HL-60 (cell line): ENCODE measurements at regions not wholly inside any gene's neighbourhood (a gene's known extent, or its start where the extent isn't known, plus 50 kb on each side); places are given as distances from the start of the nearest gene placed in this dataset.

Source experiments
- TF ChIP-seq, protein P1 (sequence below): IDR thresholded peaks from one replicate; pipeline ENCODE4 v1.5.1; 2011; ENCODE audit warnings: low read length, control low read depth, inconsistent platforms; ENCODE audit not compliant: insufficient read depth
- TF ChIP-seq, protein P2 (sequence below): IDR thresholded peaks from 2 replicates; pipeline ENCODE4 v1.6.1; 2012; ENCODE audit warnings: low read depth; ENCODE audit not compliant: insufficient replicate concordance

DNA sequence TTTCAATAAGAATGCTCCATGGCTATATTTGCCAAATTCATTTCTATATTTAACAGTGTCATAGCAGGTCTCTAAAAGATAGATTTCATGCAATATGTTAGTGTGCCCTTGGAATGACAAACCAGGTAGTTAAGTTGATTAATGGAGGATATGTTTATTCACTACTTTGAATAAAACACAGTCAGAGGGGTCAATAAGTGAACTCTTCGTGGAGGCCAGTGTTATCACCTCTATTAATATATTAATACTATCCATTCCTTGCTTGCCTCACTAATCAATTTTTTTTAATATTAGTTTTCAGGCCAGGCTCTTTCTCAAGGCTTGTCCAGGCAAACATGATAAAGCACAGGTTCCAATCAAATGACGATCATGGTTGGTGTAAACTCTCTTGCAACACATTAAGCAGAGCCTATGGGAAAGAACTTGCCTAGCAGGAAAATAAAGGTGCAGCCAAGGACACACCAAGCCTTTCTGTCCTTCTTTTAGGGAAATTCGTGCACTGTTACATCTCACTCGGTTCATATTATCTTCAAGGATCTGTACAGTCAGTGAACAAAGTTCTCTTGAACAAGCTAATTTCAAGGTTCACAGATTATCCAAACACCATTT is 144.7 kb downstream of the DCK start:
- TF ChIP-seq, protein P1, sequence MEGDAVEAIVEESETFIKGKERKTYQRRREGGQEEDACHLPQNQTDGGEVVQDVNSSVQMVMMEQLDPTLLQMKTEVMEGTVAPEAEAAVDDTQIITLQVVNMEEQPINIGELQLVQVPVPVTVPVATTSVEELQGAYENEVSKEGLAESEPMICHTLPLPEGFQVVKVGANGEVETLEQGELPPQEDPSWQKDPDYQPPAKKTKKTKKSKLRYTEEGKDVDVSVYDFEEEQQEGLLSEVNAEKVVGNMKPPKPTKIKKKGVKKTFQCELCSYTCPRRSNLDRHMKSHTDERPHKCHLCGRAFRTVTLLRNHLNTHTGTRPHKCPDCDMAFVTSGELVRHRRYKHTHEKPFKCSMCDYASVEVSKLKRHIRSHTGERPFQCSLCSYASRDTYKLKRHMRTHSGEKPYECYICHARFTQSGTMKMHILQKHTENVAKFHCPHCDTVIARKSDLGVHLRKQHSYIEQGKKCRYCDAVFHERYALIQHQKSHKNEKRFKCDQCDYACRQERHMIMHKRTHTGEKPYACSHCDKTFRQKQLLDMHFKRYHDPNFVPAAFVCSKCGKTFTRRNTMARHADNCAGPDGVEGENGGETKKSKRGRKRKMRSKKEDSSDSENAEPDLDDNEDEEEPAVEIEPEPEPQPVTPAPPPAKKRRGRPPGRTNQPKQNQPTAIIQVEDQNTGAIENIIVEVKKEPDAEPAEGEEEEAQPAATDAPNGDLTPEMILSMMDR: no peak
- TF ChIP-seq, protein P2, sequence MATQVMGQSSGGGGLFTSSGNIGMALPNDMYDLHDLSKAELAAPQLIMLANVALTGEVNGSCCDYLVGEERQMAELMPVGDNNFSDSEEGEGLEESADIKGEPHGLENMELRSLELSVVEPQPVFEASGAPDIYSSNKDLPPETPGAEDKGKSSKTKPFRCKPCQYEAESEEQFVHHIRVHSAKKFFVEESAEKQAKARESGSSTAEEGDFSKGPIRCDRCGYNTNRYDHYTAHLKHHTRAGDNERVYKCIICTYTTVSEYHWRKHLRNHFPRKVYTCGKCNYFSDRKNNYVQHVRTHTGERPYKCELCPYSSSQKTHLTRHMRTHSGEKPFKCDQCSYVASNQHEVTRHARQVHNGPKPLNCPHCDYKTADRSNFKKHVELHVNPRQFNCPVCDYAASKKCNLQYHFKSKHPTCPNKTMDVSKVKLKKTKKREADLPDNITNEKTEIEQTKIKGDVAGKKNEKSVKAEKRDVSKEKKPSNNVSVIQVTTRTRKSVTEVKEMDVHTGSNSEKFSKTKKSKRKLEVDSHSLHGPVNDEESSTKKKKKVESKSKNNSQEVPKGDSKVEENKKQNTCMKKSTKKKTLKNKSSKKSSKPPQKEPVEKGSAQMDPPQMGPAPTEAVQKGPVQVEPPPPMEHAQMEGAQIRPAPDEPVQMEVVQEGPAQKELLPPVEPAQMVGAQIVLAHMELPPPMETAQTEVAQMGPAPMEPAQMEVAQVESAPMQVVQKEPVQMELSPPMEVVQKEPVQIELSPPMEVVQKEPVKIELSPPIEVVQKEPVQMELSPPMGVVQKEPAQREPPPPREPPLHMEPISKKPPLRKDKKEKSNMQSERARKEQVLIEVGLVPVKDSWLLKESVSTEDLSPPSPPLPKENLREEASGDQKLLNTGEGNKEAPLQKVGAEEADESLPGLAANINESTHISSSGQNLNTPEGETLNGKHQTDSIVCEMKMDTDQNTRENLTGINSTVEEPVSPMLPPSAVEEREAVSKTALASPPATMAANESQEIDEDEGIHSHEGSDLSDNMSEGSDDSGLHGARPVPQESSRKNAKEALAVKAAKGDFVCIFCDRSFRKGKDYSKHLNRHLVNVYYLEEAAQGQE: no peak
